ENCODE measurements at regions not wholly inside any gene's neighbourhood (a gene's known extent, or its start where the extent isn't known, plus 50 kb on each side); places are given as distances from the start of the nearest gene placed in this dataset.
A peak's percentile ranks its signal among the peaks of the same experiment; 100 is the strongest.

DNA sequence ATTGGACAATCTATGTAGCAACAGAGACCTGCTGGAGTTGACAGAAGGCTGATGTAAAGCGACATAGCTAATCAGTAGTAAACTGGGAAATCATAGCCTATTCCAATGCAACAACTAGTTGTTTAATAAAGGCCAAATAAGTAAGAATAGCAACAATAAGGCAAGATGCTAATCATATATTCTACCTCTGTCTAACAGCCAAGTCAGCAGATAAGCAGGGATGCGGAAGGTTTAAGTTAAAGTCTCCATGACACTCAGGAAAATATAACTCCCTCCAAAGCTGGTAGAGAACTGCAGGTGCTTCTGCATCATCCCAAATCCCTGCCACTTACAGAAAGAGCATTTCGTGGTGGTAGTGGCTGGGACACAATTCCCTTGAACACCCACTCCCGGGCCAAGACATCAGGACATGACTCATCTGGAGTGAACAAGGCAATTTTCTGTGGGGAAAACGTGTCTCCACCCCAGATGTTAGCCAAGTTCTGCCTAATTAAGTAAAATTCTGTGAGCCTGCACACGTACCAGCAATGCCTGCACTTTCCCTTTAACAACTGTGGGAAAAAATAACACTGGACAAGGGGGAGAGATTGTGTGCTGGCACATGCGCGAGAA, 413.6 kb upstream of the ID2 start:
- no peak for DNase-seq

- no peak for DNase-seq
These were observed 411.2 kb upstream of the ID2 start for GRCh38 chr2:8270699-8271098.

DNA sequence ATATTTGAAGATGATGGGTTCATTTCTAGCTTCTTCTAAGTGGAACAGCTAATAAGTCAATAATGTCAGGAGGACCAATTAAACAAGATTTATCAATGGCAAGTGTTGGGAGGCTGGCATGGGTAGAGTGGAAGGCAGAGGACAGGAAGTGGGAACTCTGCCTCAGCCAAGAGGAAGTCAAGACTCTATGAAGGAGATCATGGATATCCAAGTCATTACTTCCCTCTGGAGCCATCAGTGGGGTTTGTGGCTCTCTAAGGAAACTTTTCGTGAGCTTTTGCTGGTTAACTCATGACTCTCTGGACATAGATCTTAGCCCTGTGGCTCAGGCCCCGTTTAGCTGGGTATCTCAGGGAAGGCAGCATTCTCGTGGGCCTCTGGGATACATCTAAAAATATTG, 410.4 kb upstream of the ID2 start:
- no peak for DNase-seq

GRCh38 chr2:8276026-8276425, 405.8 kb upstream of the ID2 start:
- DNase-seq, result no peak

GRCh38 chr2:8277921-8278571, 403.8 kb upstream of the ID2 start:
- peak in 1 of 3 donors; percentile 39 for DNase-seq

- DNase-seq, result no peak
These were observed 403.0 kb upstream of the ID2 start for GRCh38 chr2:8278709-8279354.

DNA sequence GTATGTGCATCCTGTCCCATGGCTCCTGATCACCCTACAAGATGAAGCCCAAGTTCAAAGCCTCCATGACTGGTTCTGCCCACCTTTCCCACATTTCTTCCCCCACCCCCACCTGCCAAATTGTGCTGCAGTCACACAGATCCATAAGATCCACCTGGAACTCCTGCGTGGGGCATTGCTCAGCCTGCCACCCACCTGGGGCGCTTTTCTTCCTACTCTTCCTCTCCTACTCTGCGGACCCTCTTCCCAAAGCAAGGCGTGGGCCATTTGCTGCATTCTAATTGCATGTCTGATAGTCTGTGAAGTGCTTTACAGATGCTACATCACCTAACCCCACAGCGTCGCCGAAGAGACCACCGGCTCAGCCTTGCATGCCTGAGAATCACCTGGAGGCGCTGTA, 402.4 kb upstream of the ID2 start:
- DNase-seq, result no peak

DNA sequence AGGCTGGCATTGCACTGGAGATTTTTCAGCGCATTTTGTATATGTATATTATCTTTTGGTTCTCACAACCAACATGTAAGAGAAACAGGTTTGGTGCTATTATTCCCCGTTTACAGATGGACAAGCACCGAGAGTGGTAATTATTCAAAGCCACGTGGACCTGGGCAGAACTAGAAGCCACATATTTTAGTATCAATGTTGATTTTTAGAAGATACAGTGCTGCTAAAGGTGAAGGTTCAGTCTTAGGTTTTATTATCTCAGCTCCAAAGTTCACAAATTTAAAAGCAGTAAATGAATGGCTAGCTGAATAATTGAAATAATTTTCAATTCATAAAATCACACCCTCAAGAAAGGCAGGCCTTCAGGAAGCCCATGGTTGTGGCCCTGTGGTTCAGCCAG, 400.6 kb upstream of the ID2 start:
- DNase-seq, result no peak

DNA sequence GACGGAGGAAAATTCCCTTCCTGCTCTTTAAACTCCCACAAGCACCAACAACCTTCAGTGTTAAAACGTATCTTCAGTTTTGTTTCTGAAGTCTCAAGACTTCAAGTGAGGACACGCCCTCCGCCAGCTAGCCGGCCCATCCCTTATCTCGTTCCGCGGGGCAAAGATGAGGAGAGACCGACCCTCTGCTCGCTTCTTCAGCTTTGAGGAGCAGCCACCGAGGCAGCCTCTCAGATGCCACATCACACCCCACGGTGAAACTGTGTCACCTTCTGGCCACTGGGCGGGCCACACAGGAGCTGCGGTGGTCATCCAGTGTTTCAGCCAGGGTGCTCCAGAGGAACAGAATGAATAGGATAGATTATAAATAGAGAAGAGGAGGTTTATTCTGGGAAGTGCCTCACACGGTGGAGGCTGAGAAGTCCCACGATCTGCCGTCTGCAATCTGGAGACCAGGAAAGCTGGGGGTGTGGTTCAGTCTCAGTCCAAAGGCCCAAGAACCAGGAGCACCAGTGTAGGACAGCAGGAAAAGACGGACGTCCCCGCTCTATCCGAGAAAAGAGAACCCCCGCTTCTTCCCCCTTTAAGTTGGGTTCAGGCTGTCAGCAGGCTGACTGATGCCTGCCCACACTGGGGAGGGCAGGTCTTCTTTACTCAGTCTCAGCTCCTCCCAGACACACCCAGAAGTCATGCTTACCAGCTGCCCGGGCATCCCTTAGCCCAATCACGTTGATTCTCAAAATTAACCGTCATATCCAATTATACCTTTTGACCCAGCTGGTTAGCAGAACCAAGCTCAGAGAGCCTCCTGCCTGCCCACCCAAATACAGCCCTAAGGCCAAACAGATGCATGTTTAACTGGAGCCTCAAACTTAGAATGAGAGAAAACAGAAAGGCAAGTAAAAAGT, 399.7 kb upstream of the ID2 start:
- DNase-seq, result no peak

- DNase-seq, result no peak
These were observed 399.0 kb upstream of the ID2 start for GRCh38 chr2:8282858-8283252.

GRCh38 chr2:8285081-8285480, 396.8 kb upstream of the ID2 start:
- no peak for DNase-seq

- DNase-seq, result no peak
These were observed 396.0 kb upstream of the ID2 start for GRCh38 chr2:8285898-8286297.

- no peak for DNase-seq
These were observed 393.6 kb upstream of the ID2 start for GRCh38 chr2:8288206-8288605.

DNA sequence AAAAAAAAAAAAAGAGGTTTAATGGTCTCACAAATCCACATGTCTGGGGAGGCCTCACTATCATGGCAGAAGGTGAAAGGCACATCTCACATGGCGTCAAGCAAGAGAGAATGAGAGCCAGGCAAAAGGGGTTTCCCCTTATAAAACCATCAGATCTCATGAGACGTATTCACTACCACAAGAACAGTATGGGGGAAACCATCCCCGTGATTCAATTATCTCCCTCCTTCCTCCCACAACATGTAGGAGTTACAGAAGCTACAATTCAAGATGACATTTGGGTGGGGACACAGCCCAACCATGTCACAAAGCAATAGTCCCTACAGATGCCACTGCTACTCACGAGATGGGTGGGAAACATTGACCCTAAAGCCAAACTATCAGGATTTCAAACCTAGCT, 392.7 kb upstream of the ID2 start:
- no peak for DNase-seq

DNA sequence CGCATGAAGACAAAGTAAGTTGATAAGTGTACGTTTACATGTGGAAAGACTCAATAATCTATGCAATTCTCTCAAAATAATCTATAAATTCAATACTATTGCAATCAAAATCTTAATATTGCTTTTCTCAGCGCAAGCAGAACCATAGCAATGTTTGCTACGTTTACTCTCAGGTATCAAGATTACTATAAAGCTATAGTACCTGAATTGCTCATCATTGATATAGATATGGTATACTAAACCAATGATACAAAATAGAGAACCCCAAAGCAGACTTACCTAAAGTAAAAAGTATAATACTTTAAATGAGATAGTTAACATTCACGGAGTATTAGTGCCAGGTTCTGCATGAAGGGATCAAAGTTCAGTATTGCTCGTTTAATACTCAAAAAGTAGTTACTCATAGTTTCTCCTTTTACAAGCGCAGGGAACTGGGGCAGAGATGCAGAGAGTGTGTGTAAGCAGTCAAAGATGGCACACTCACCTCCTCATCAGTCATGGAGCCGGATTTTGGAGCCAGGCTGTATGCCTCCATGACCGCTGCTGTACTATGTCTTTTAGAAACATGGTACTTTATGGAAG, 391.0 kb upstream of the ID2 start:
- no peak for DNase-seq

DNA sequence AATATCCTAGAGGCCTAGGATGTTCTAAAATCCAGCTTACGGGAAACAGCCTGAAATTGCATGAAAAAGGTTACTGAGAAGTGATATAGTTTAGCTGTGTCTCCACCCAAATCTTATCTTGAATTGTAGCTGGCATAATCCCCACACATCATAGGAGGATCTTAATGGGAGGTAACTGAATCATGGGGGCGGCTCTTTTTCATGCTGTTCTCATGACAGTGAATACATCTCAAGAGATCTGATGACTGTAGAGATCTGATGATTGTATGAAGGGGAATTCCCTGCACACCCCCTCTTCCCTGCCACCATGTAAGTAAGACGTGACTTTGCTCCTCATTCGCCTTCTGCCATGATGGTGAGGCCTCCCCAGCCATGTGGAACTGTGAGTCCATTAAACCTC, 385.6 kb upstream of the ID2 start:
- no peak for DNase-seq

DNA sequence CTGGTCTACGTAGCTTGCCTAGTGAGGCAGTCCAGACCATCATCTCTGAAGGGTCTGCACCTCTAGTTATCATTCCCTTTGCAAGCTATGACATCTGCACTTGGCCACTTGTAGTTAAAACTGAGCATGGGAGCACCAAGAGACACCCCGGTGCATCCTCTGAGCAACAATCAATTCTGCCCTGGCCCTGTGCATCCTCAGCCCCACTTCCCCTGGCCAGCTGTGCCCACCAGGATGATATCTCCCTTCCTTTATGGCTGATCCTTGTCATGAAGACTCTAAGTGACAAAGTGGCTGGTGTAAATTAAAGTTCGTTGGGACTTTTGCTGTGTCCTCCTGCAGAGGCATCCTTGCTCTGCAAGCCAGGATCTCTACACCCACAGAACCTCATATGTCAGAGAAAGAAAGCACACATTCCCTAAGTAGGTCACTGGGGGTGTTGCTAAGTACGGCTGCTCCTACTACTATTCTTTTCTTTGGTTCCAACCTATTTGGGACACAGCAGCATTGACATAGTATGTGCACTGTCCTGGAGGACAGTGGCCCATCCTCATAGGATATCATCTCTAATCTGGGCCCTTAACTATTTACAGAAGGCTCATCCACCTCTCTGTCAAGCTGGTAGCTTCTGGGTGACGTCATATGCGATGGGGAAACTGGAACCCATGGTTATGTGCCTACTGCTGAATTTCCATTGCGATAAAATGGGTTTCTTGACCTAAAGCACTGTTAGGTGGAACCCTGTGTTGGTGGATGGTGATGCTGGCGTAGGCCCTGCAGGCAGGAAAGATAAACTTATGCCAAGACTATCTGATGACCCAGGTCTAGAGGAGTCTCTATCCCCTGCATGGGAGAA, 384.3 kb upstream of the ID2 start:
- DNase-seq, result no peak

DNA sequence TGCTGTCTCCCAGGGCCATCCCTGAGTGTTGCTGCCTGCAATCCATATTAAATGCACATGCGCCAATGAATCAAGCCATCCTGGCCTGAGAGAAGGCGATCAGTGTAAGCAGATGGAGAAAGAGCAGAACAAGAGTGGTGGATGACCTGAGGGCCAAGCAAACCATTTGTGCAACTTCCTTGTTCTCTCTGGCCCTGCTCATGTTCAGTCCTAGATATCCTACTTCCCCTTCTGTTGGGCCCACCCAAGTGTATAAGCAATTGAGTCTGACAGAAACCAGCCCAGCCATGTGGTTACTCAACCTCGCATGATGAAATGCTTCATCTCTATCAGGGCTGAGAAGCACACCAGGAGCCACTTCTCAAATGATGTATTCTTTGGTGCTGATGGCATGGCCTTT, 383.1 kb upstream of the ID2 start:
- peak in 1 of 3 donors; percentile 31 for DNase-seq

DNA sequence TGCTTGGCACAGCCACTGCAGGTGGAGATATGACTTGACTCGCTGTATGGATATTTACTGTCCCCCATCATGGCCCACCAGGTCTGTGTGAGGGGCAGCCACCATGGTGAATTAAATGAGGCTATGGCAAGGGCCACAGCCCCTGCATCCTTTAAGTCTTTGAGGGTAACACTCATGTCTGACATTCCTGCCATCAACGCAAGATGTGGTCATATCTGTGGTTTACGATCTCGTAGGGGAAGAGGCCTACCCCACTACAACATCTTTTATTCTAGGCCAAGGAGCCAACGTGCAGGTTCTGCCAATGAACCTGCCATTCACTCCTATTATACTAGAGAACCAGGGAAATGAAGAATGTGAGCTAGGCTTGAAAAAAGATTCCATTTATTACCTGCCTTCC, 381.6 kb upstream of the ID2 start:
- no peak for DNase-seq

DNA sequence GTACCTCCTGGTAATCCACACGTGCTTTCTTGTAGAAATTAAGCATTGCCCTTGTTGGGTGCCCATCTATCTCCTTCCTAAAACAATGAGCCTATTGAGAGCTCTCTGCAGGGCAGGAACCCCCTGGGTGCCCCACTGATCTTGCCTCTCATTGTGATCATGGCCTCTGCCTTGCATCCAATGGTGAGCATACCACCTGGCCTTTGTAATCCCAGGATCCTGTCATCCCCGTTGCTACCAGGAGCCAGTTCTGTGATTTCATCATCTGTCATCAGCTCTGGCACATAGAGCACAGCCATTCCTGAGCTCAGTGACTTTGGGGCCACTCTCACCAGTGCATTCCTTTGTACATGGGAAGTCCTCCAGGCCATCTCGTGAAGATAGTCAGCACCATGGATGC, 381.0 kb upstream of the ID2 start:
- DNase-seq, result no peak

DNA sequence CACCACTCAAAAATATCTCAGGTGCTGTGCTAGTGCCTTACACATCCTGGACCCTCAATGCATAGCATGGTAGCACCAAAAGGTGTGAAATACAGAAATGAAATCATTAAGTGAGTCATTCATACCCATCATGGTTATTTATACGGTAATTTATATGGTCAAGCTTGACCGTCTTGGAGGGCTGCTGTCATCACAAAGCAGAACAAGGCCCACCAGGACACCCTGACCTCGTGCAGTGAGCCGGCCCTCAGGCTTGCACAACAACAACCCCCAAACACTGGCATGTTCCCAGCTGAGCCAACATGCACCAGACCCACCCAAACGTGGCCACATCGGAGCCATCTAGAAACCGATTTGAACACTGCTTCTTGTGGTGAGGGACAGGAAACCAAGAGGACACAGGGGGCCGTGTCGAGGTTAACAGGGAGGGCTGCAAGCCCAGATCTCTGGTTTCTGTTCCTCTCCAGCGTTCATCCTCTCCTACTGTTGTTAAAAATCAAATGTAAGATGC, 378.5 kb upstream of the ID2 start:
- peak in 2 of 3 donors; percentile 23 to 42 for DNase-seq
